GM13977 (cell line): ENCODE measurements at regions not wholly inside any gene's neighbourhood (a gene's known extent, or its start where the extent isn't known, plus 50 kb on each side); places are given as distances from the start of the nearest gene placed in this dataset.

Source experiments
- DNase-seq: peaks from one replicate; pipeline ENCODE4 v3.0.0; 2012; ENCODE audit warnings: low spot score
- CTCF ChIP-seq: IDR thresholded peaks from 2 replicates; pipeline ENCODE4 v1.5.1; 2012; ENCODE audit warnings: mild to moderate bottlenecking, control low read depth; ENCODE audit not compliant: insufficient read depth; ENCODE audit errors: extremely low read depth, missing control alignments
- in situ Hi-C: fragments of 300-500 bp; cut with MboI; formaldehyde crosslinking; loops from one replicate; pipeline ENCODE4 v1.12.0; 2022; ENCODE audit warnings: low sequenced_read_pairs, low pct_unique_long_range_greater_than_20kb, mixed read lengths, inconsistent platforms; ENCODE audit not compliant: unreplicated experiment

- no peak for DNase-seq
- in situ Hi-C loops: no loop called here
- TF ChIP-seq CTCF: no peak
These were observed 702.2 kb upstream of the NRXN1 start for GRCh38 chr2:51734115-51734514.

- in situ Hi-C loops: no loop called here
- DNase-seq: no peak
- TF ChIP-seq CTCF: no peak
These were observed 691.8 kb upstream of the NRXN1 start for GRCh38 chr2:51723691-51724090.

- in situ Hi-C loops: no loop called here
- no peak for TF ChIP-seq CTCF
- no peak for DNase-seq
These were observed 690.4 kb upstream of the NRXN1 start for GRCh38 chr2:51722311-51722710.

- in situ Hi-C loops: no loop called here
- DNase-seq: no peak
- no peak for TF ChIP-seq CTCF
These were observed 688.9 kb upstream of the NRXN1 start for GRCh38 chr2:51720826-51721225.

GRCh38 chr2:51718881-51719280 is 686.9 kb upstream of the NRXN1 start:
- in situ Hi-C loops: no loop called here

GRCh38 chr2:51717312-51717711 is 685.4 kb upstream of the NRXN1 start:
- no peak for DNase-seq
- TF ChIP-seq CTCF: no peak
- in situ Hi-C loops: no loop called here

More at GRCh38 chr2:51718881-51719280, 686.9 kb upstream of the NRXN1 start:
- no peak for DNase-seq
- TF ChIP-seq CTCF: no peak

GRCh38 chr2:51711766-51712165 is 679.8 kb upstream of the NRXN1 start:
- no peak for DNase-seq
- in situ Hi-C loops: no loop called here
- no peak for TF ChIP-seq CTCF
